Ishikawa (cell line): ENCODE measurements at regions not wholly inside any gene's neighbourhood (a gene's known extent, or its start where the extent isn't known, plus 50 kb on each side); places are given as distances from the start of the nearest gene placed in this dataset.

Source experiments
- CREB1 ChIP-seq: IDR thresholded peaks from 2 replicates; pipeline ENCODE4 v1.6.1; 2012; ENCODE audit warnings: low read depth
- TF ChIP-seq, protein P1 (sequence below): IDR thresholded peaks from 2 replicates; pipeline ENCODE4 v1.6.1; 2012

GRCh38 chr3:171981271-171981605 lies 58.1 kb upstream of the FNDC3B start:
- no peak for TF ChIP-seq CREB1
- TF ChIP-seq, protein P1, sequence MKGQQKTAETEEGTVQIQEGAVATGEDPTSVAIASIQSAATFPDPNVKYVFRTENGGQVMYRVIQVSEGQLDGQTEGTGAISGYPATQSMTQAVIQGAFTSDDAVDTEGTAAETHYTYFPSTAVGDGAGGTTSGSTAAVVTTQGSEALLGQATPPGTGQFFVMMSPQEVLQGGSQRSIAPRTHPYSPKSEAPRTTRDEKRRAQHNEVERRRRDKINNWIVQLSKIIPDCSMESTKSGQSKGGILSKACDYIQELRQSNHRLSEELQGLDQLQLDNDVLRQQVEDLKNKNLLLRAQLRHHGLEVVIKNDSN = no peak
